HCT116 (cell line): ENCODE measurements at regions not wholly inside any gene's neighbourhood (a gene's known extent, or its start where the extent isn't known, plus 50 kb on each side); places are given as distances from the start of the nearest gene placed in this dataset.

Experiments
- ATAC-seq: fragments of 200-7000 bp; cut with Tn5 transposase; 2 replicates; pipeline ENCODE4 v1.9.1; 2020; ENCODE audit warnings: mild to moderate bottlenecking, moderate library complexity
- BruUV-seq: library from RNA; stranded (reverse); fragments of 400-500 nt; replicated peaks from 2 replicates; lab custom pipeline; 2021; lab: Mats Ljungman, UMichigan
- CTCF ChIA-PET: fragments of 300-600 bp; sonication (Branson Sonifier 250); formaldehyde crosslinking; loops from one replicate; lab custom pipeline; 2021; ENCODE audit warnings: antibody characterized with exemption; lab: Charles Lee
- POLR2A ChIA-PET: fragments of 300-600, 350-600 bp; sonication (Branson Sonifier 250); formaldehyde crosslinking; loops from one replicate; lab custom pipeline; 2021; ENCODE audit warnings: antibody characterized with exemption; lab: Charles Lee
- RAD21 ChIA-PET, 2 experiments: fragments of 300-600 bp; sonication (Branson Sonifier 250); formaldehyde crosslinking; loops; one replicate each; lab custom pipeline; 2023; ENCODE audit warnings: low total read pairs in 2 of 2; ENCODE audit not compliant: uncharacterized antibody in 2 of 2, unreplicated experiment in 2 of 2, low non-redundant PET in 1 of 2; lab: Charles Lee
- DNase-seq: peaks from one replicate; pipeline ENCODE4 v3.0.0-alpha.2; 2010; ENCODE audit warnings: low read depth, low spot score
- H2AFZ ChIP-seq: fragments of 200-600 bp; shearing (Covaris generic), sonication (generic); 2 replicates; pipeline ENCODE4 v1.6.1; 2017; ENCODE audit warnings: low read depth, mixed run types, mixed read lengths, antibody characterized with exemption, low read length; ENCODE audit not compliant: poor library complexity, severe bottlenecking
- H3K27ac ChIP-seq: 2 replicates; pipeline ENCODE4 v1.5.1; 2012; ENCODE audit warnings: low read depth, low read length
- H3K27me3 ChIP-seq: fragments of 200-600 bp; sonication (generic); 2 replicates; pipeline ENCODE4 v1.6.1; 2016; ENCODE audit warnings: mixed run types, low read length, mixed read lengths; ENCODE audit not compliant: insufficient read depth
- H3K36me3 ChIP-seq, 2 experiments: fragments of 200-500 bp in 1 of 2; fragments of 200-600 bp in 1 of 2; sonication (Bioruptor generic) in 1 of 2; sonication (generic) in 1 of 2; 2 replicates each; pipeline versions ENCODE4 v1.5.1 to v1.6.1; 2014 to 2016; ENCODE audit warnings: low read length in 2 of 2, inconsistent platforms in 1 of 2, mixed read lengths in 1 of 2, mixed run types in 1 of 2; ENCODE audit not compliant: insufficient read depth in 2 of 2, control insufficient read depth in 1 of 2
- H3K4me1 ChIP-seq, 2 experiments: fragments of 200-600 bp in 1 of 2; sonication (generic) in 1 of 2; 2 replicates each; pipeline versions ENCODE4 v1.5.1 to v1.6.1; 2012 to 2017; ENCODE audit warnings: low read length in 2 of 2, inconsistent platforms in 1 of 2, mild to moderate bottlenecking in 1 of 2, mixed read lengths in 1 of 2, mixed run types in 1 of 2, moderate library complexity in 1 of 2; ENCODE audit not compliant: insufficient read depth in 2 of 2, control insufficient read depth in 1 of 2
- H3K4me2 ChIP-seq: fragments of 200-600 bp; sonication (generic); 2 replicates; pipeline ENCODE4 v1.6.1; 2017; ENCODE audit warnings: mixed run types, low read length, mixed read lengths
- H3K4me3 ChIP-seq, 2 experiments: fragments of 200-600 bp in 1 of 2; sonication (generic) in 1 of 2; replicated peaks in 1 of 2; 2 replicates each; pipeline ENCODE4 v1.5.1; 2011 to 2016; ENCODE audit warnings: low read length in 2 of 2, control low read depth in 1 of 2, low read depth in 1 of 2, mild to moderate bottlenecking in 1 of 2, mixed read lengths in 1 of 2, mixed run types in 1 of 2
- H3K79me2 ChIP-seq: fragments of 200-600 bp; sonication (generic); 2 replicates; pipeline ENCODE4 v1.6.1; 2017; ENCODE audit warnings: mild to moderate bottlenecking, mixed run types, low read length, moderate library complexity, mixed read lengths; ENCODE audit not compliant: insufficient read depth
- H3K9ac ChIP-seq: fragments of 200-600 bp; sonication (generic); 2 replicates; pipeline ENCODE4 v1.6.1; 2016; ENCODE audit warnings: low read length, mixed read lengths
- H3K9me2 ChIP-seq: fragments of 200-600 bp; sonication (generic), shearing (Covaris generic); 2 replicates; pipeline ENCODE4 v1.6.1; 2017; ENCODE audit warnings: mixed run types, mild to moderate bottlenecking, moderate library complexity; ENCODE audit not compliant: insufficient read depth
- H3K9me3 ChIP-seq, 2 experiments: fragments of 200-500 bp in 1 of 2; fragments of 200-600 bp in 1 of 2; sonication (Bioruptor generic) in 1 of 2; sonication (generic) in 1 of 2; 2 replicates each; pipeline ENCODE4 v1.6.1; 2014 to 2017; ENCODE audit warnings: low read length in 2 of 2, mixed read lengths in 2 of 2, inconsistent platforms in 1 of 2, low read depth in 1 of 2, mild to moderate bottlenecking in 1 of 2, mixed run types in 1 of 2, moderate library complexity in 1 of 2; ENCODE audit not compliant: control insufficient read depth in 1 of 2, insufficient read depth in 1 of 2
- H4K20me1 ChIP-seq: fragments of 200-600 bp; sonication (generic), shearing (Covaris generic); 2 replicates; pipeline ENCODE4 v1.6.1; 2017; ENCODE audit warnings: mixed run types, mild to moderate bottlenecking, moderate library complexity; ENCODE audit not compliant: insufficient read depth
- CEBPB ChIP-seq: IDR thresholded peaks from 2 replicates; pipeline ENCODE4 v1.6.1; 2012; ENCODE audit warnings: low read depth
- ELF1 ChIP-seq: IDR thresholded peaks from 2 replicates; pipeline ENCODE4 v1.6.1; 2012; ENCODE audit warnings: low read depth, borderline replicate concordance
- EZH2 ChIP-seq: fragments of 200-600 bp; sonication (generic); IDR thresholded peaks from 2 replicates; pipeline ENCODE4 v1.6.1; 2017; ENCODE audit warnings: antibody characterized with exemption, mixed run types
- RAD21 ChIP-seq: IDR thresholded peaks from 2 replicates; pipeline ENCODE4 v1.6.1; 2012; ENCODE audit warnings: low read depth, mild to moderate bottlenecking
- SP1 ChIP-seq: IDR thresholded peaks from 2 replicates; pipeline ENCODE4 v1.6.1; 2012; ENCODE audit warnings: low read depth
- SRF ChIP-seq: IDR thresholded peaks from 2 replicates; pipeline ENCODE4 v1.6.1; 2012; ENCODE audit warnings: low read depth
- YY1 ChIP-seq: IDR thresholded peaks from 2 replicates; pipeline ENCODE4 v1.6.1; 2011; ENCODE audit warnings: low read length, low read depth, moderate library complexity, mild to moderate bottlenecking; ENCODE audit not compliant: insufficient replicate concordance; ENCODE audit errors: extremely low read depth
- intact Hi-C: fragments of 100-400 bp; cut with micrococcal nuclease; formaldehyde crosslinking; loops from 2 replicates; pipeline ENCODE4 v1.10.0; 2022
- TF ChIP-seq, protein P1 (sequence below): IDR thresholded peaks from 2 replicates; pipeline ENCODE4 v1.6.1; 2012
- TF ChIP-seq, protein P2 (sequence below): IDR thresholded peaks from 2 replicates; pipeline ENCODE4 v1.6.1; 2012; ENCODE audit warnings: low read depth
- TF ChIP-seq, protein P3 (sequence below), 3 experiments: fragments of 200-600 bp in 1 of 3; sonication (generic) in 1 of 3; IDR thresholded peaks in 2 of 3; conservative IDR thresholded peaks in 1 of 3; 2 replicates each; pipeline ENCODE4 v1.5.1; 2012 to 2017; ENCODE audit warnings: low read depth in 2 of 3, low read length in 2 of 3, antibody characterized with exemption in 1 of 3, borderline replicate concordance in 1 of 3, control low read depth in 1 of 3, mild to moderate bottlenecking in 1 of 3, mixed read lengths in 1 of 3, mixed run types in 1 of 3, moderate library complexity in 1 of 3; ENCODE audit not compliant: insufficient read depth in 1 of 3

DNA sequence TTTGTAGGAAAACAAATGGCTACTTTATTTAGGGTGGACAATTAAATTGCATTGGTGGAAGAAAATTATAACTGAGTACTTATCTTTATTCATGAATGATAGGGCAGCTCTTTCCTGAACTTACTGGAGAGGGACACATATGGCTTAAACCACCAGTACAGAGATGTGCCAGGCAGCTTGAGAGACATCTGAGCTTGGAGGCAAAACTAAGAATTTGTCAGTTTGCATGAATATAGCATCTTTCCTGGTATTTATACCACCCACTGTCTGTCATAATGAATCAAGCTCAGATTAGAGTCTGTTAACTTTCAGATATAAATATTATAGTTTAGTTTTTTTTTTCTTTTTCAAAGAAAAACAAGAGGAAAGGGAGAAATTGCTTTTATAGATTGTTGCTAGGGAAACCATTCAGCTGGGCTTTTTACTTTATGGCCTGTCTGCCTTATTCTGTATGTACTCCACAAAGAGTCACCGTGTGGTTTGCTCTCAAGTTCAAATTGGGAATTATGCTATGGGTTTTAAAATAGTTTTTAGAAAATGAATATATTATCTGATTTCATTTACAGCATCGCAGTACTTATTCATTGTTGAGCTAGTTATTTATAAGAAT is 477.0 kb upstream of the CHORDC1 start:
- H3K9ac ChIP-seq = no peak overlapping the region
- H2AFZ ChIP-seq = no peak overlapping the region
- H3K4me1 ChIP-seq = no peaks in the 10 kb centered on the region
- TF ChIP-seq, protein P1, sequence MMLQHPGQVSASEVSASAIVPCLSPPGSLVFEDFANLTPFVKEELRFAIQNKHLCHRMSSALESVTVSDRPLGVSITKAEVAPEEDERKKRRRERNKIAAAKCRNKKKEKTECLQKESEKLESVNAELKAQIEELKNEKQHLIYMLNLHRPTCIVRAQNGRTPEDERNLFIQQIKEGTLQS = no peak
- TF ChIP-seq, protein P2, sequence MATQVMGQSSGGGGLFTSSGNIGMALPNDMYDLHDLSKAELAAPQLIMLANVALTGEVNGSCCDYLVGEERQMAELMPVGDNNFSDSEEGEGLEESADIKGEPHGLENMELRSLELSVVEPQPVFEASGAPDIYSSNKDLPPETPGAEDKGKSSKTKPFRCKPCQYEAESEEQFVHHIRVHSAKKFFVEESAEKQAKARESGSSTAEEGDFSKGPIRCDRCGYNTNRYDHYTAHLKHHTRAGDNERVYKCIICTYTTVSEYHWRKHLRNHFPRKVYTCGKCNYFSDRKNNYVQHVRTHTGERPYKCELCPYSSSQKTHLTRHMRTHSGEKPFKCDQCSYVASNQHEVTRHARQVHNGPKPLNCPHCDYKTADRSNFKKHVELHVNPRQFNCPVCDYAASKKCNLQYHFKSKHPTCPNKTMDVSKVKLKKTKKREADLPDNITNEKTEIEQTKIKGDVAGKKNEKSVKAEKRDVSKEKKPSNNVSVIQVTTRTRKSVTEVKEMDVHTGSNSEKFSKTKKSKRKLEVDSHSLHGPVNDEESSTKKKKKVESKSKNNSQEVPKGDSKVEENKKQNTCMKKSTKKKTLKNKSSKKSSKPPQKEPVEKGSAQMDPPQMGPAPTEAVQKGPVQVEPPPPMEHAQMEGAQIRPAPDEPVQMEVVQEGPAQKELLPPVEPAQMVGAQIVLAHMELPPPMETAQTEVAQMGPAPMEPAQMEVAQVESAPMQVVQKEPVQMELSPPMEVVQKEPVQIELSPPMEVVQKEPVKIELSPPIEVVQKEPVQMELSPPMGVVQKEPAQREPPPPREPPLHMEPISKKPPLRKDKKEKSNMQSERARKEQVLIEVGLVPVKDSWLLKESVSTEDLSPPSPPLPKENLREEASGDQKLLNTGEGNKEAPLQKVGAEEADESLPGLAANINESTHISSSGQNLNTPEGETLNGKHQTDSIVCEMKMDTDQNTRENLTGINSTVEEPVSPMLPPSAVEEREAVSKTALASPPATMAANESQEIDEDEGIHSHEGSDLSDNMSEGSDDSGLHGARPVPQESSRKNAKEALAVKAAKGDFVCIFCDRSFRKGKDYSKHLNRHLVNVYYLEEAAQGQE = no peak
- TF ChIP-seq RAD21 (no peak), ELF1 (no peak), SP1 (no peak), YY1 (no peak), CEBPB (no peak), EZH2 (no peak), SRF (no peak)
- TF ChIP-seq, protein P3, sequence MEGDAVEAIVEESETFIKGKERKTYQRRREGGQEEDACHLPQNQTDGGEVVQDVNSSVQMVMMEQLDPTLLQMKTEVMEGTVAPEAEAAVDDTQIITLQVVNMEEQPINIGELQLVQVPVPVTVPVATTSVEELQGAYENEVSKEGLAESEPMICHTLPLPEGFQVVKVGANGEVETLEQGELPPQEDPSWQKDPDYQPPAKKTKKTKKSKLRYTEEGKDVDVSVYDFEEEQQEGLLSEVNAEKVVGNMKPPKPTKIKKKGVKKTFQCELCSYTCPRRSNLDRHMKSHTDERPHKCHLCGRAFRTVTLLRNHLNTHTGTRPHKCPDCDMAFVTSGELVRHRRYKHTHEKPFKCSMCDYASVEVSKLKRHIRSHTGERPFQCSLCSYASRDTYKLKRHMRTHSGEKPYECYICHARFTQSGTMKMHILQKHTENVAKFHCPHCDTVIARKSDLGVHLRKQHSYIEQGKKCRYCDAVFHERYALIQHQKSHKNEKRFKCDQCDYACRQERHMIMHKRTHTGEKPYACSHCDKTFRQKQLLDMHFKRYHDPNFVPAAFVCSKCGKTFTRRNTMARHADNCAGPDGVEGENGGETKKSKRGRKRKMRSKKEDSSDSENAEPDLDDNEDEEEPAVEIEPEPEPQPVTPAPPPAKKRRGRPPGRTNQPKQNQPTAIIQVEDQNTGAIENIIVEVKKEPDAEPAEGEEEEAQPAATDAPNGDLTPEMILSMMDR (IDR thresholded peaks at IDR 0.05 in 2 of 3, conservative IDR thresholded peaks at IDR 0.05 in 1 of 3; ENCODE audit: borderline replicate concordance in 1 of 3, insufficient read depth in 1 of 3, low read depth in 2 of 3, low read length in 2 of 3) = no peak
- H3K9me3 ChIP-seq = peaks cover 5 to 12% of the 10 kb centered on the region in 2 experiments; a peak in 2 of 4 replicates
- no TSS peak for BruUV-seq
- DNase-seq (no peak), ATAC-seq (no peak)
- no peak overlapping the region for H3K4me2 ChIP-seq
- intact Hi-C loops = no loop called here
- no peaks in the 10 kb centered on the region for H3K27me3 ChIP-seq
- CTCF ChIA-PET = no interaction called here
- H3K9me2 ChIP-seq = no peaks in the 10 kb centered on the region
- no peaks in the 10 kb centered on the region for H3K36me3 ChIP-seq
- no peak overlapping the region for H3K27ac ChIP-seq
- H3K79me2 ChIP-seq = no peaks in the 10 kb centered on the region
- no peaks in the 10 kb centered on the region for H4K20me1 ChIP-seq
- no peak overlapping the region for H3K4me3 ChIP-seq
- RAD21 ChIA-PET = no interaction called here
- POLR2A ChIA-PET = no interaction called here
